Psoas muscle (tissue), 7 donors: ENCODE measurements at regions not wholly inside any gene's neighbourhood (a gene's known extent, or its start where the extent isn't known, plus 50 kb on each side); places are given as distances from the start of the nearest gene placed in this dataset.

ENCODE experiments used
- ATAC-seq, 4 donors: fragments of 200-7000 bp; cut with Tn5 transposase; one replicate each; pipeline ENCODE4 v1.9.1; 2020; ENCODE audit warnings: moderate library complexity in 3 of 4, mild to moderate bottlenecking in 2 of 4
- DNase-seq, 2 donors: peaks; one replicate each; pipeline ENCODE4 v3.0.0-alpha.2; 2020
- H3K27ac ChIP-seq: fragments of 200-600 bp; one replicate; pipeline ENCODE4 v1.8.0; 2022
- H3K27me3 ChIP-seq, 3 donors: fragments of 200-600 bp in 1 of 3; one replicate each; pipeline versions ENCODE4 v1.6.1 to v1.8.0; 2013 to 2022; ENCODE audit warnings: low read length in 2 of 3, mild to moderate bottlenecking in 2 of 3, moderate library complexity in 1 of 3; ENCODE audit not compliant: insufficient read depth in 3 of 3
- H3K36me3 ChIP-seq, 2 donors: fragments of 200-600 bp in 1 of 2; one replicate each; pipeline versions ENCODE4 v1.6.1 to v1.8.0; 2013 to 2022; ENCODE audit warnings: low read depth in 1 of 2, mild to moderate bottlenecking in 1 of 2, moderate library complexity in 1 of 2; ENCODE audit not compliant: insufficient read depth in 1 of 2
- H3K4me1 ChIP-seq: fragments of 200-600 bp; one replicate; pipeline ENCODE4 v1.8.0; 2022
- H3K4me3 ChIP-seq: fragments of 200-600 bp; one replicate; pipeline ENCODE4 v1.8.0; 2022; ENCODE audit warnings: mild to moderate bottlenecking
- H3K9me3 ChIP-seq: fragments of 200-600 bp; one replicate; pipeline ENCODE4 v1.8.0; 2022
- WGBS, 3 donors: extraction: QIAGEN DNeasy Blood & Tissue Kit; methylation state at CpG; one replicate each; pipeline versions ENCODE4 v1.1.6 to v1.1.7; 2013; 5-methylcytosine and 5-hydroxymethylcytosine counted together
- intact Hi-C, 2 donors: fragments of 100-400 bp; cut with DNase I; formaldehyde crosslinking; loops; one replicate each; pipeline versions ENCODE4 v1.11.0 to v1.14.2; 2022
- TF ChIP-seq, protein P1 (sequence below): fragments of 200-600 bp; IDR thresholded peaks from one replicate; pipeline ENCODE4 v1.8.0; 2022; ENCODE audit warnings: antibody characterized with exemption
- donor health status: healthy with polysubstance abuse.
- donor health status: DM: no; HTN: no; CAD: no; lungs with moderate emphysema.
- donor health status: Bipolar disorder and iron deficiency.
- donor health status: healthy.
- donor health status: DM: yes; HTN: yes; CAD: no.
- donor health status: DM: no; HTN: no; CAD: no.
- donor health status: DM: yes; HTN: yes; CAD: no.

- TF ChIP-seq, protein P1, sequence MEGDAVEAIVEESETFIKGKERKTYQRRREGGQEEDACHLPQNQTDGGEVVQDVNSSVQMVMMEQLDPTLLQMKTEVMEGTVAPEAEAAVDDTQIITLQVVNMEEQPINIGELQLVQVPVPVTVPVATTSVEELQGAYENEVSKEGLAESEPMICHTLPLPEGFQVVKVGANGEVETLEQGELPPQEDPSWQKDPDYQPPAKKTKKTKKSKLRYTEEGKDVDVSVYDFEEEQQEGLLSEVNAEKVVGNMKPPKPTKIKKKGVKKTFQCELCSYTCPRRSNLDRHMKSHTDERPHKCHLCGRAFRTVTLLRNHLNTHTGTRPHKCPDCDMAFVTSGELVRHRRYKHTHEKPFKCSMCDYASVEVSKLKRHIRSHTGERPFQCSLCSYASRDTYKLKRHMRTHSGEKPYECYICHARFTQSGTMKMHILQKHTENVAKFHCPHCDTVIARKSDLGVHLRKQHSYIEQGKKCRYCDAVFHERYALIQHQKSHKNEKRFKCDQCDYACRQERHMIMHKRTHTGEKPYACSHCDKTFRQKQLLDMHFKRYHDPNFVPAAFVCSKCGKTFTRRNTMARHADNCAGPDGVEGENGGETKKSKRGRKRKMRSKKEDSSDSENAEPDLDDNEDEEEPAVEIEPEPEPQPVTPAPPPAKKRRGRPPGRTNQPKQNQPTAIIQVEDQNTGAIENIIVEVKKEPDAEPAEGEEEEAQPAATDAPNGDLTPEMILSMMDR = no peak
- Histone ChIP-seq H3K27ac (peak overlapping the region; percentile 19), H3K27me3 (no peaks in the 10 kb centered on the region), H3K9me3 (no peaks in the 10 kb centered on the region), H3K4me1 (no peaks in the 10 kb centered on the region), H3K36me3 (no peaks in the 10 kb centered on the region), H3K4me3 (no peak overlapping the region)
- intact Hi-C loops = no loop called here
- WGBS, 3 donors = 36 to 43% (median 37%) methylated on average over 5 of the region's 5 CpGs
- DNase-seq = no peak
- ATAC-seq = no peak
Observed at GRCh38 chr12:89280833-89281538, 71.3 kb downstream of the DUSP6 start.

GRCh38 chr12:89279499-89279898 is 72.8 kb downstream of the DUSP6 start:
- no peak overlapping the region for H3K27ac ChIP-seq
- 94 to 97% (median 96%) methylated on average over 4 of the region's 4 CpGs for WGBS, 3 donors
- no peaks in the 10 kb centered on the region for H3K4me1 ChIP-seq
- no peak for DNase-seq
- H3K4me3 ChIP-seq = no peak overlapping the region
- H3K9me3 ChIP-seq = no peaks in the 10 kb centered on the region
- intact Hi-C loops = no loop called here
- no peaks in the 10 kb centered on the region for H3K36me3 ChIP-seq
- TF ChIP-seq, protein P1 = no peak
- no peaks in the 10 kb centered on the region for H3K27me3 ChIP-seq
- no peak for ATAC-seq

- TF ChIP-seq, protein P1 = no peak
- Histone ChIP-seq H3K9me3 (no peaks in the 10 kb centered on the region), H3K27me3 (no peaks in the 10 kb centered on the region), H3K36me3 (no peaks in the 10 kb centered on the region), H3K27ac (no peak overlapping the region), H3K4me3 (no peak overlapping the region), H3K4me1 (no peaks in the 10 kb centered on the region)
- 67 to 76% (median 68%) methylated on average over 6 of the region's 6 CpGs for WGBS, 3 donors
- DNase-seq (no peak), ATAC-seq (no peak)
- intact Hi-C loops = no loop called here
Observed at GRCh38 chr12:89278862-89279261, 73.4 kb downstream of the DUSP6 start.

- TF ChIP-seq, protein P1 = no peak
- Histone ChIP-seq H3K9me3 (no peaks in the 10 kb centered on the region), H3K27ac (no peak overlapping the region), H3K27me3 (no peaks in the 10 kb centered on the region), H3K4me3 (no peak overlapping the region), H3K36me3 (no peaks in the 10 kb centered on the region), H3K4me1 (no peaks in the 10 kb centered on the region)
- ATAC-seq (no peak), DNase-seq (no peak)
- WGBS, 3 donors = 93 to 96% (median 95%) methylated on average over 4 of the region's 4 CpGs
- intact Hi-C loops = no loop called here
Observed at GRCh38 chr12:89278169-89278568, 74.1 kb downstream of the DUSP6 start.

GRCh38 chr12:89276860-89277259 is 75.4 kb downstream of the DUSP6 start:
- TF ChIP-seq, protein P1 = no peak
- H3K27me3 ChIP-seq = no peaks in the 10 kb centered on the region
- no peak overlapping the region for H3K27ac ChIP-seq
- H3K4me1 ChIP-seq = no peaks in the 10 kb centered on the region
- H3K4me3 ChIP-seq = no peak overlapping the region
- H3K9me3 ChIP-seq = no peaks in the 10 kb centered on the region
- no peak for DNase-seq
- intact Hi-C loops = no loop called here
- no peak for ATAC-seq
- WGBS, 3 donors = 50 to 61% (median 53%) methylated on average over 2 of the region's 2 CpGs
- H3K36me3 ChIP-seq = no peaks in the 10 kb centered on the region
